ENCODE measurements at regions not wholly inside any gene's neighbourhood (a gene's known extent, or its start where the extent isn't known, plus 50 kb on each side); places are given as distances from the start of the nearest gene placed in this dataset.

GRCh38 chr1:67564193-67564592 is 120.8 kb upstream of the GADD45A start:
- TF ChIP-seq, protein P1, sequence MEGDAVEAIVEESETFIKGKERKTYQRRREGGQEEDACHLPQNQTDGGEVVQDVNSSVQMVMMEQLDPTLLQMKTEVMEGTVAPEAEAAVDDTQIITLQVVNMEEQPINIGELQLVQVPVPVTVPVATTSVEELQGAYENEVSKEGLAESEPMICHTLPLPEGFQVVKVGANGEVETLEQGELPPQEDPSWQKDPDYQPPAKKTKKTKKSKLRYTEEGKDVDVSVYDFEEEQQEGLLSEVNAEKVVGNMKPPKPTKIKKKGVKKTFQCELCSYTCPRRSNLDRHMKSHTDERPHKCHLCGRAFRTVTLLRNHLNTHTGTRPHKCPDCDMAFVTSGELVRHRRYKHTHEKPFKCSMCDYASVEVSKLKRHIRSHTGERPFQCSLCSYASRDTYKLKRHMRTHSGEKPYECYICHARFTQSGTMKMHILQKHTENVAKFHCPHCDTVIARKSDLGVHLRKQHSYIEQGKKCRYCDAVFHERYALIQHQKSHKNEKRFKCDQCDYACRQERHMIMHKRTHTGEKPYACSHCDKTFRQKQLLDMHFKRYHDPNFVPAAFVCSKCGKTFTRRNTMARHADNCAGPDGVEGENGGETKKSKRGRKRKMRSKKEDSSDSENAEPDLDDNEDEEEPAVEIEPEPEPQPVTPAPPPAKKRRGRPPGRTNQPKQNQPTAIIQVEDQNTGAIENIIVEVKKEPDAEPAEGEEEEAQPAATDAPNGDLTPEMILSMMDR (conservative IDR thresholded peaks at IDR 0.05; ENCODE audit: low read depth, low read length): no peak
- no peak overlapping the region for H3K4me3 ChIP-seq (IDR thresholded peaks at IDR 0.05; ENCODE audit: insufficient read depth, low read depth, low read length)
- H3K4me2 ChIP-seq: no peak overlapping the region
- H4K20me1 ChIP-seq (ENCODE audit: insufficient read depth): no peaks in the 10 kb centered on the region
- no peak overlapping the region for H3K9ac ChIP-seq
- peaks cover 11% of the 10 kb centered on the region for H3K4me1 ChIP-seq (ENCODE audit: low read depth, poor library complexity, severe bottlenecking)
- H3K79me2 ChIP-seq (ENCODE audit: insufficient read depth, low read depth): no peaks in the 10 kb centered on the region
- H3K27me3 ChIP-seq (ENCODE audit: insufficient read depth, low read depth): no peaks in the 10 kb centered on the region
- no peak overlapping the region for H2AFZ ChIP-seq (ENCODE audit: low read depth)
- no peak overlapping the region for H3K27ac ChIP-seq
- no peaks in the 10 kb centered on the region for H3K36me3 ChIP-seq (ENCODE audit: insufficient read depth)

DNA sequence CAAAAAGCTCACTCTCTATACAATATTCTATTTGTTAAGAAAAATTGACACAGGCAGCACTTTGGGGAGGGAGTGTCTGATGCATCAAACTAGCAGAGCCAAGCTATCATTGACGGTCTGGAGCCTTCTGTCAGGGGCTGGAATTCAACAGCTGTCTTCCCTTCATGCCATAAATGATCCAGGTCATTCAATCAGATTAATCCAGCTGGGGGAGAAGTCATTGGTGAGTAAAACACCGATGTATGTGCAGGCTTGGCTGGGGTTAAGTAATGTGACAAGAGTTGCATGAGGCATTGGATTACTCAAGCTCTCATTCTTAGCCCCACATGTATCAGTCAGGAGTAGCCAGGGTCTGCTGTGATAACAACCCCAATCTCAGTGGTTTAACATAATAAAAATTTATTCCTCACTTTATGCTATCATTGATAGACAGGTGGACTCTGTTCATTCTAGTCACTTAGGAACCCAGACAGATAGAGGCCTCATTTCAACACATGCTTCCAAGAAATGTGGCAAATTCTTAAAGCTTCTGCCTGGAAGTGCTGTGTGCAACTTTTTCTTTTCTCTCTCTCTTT is 118.1 kb upstream of the GADD45A start:
- Histone ChIP-seq H3K36me3 (ENCODE audit: insufficient read depth) (no peaks in the 10 kb centered on the region), H3K27me3 (ENCODE audit: insufficient read depth, low read depth) (no peaks in the 10 kb centered on the region), H2AFZ (ENCODE audit: low read depth) (no peak overlapping the region), H3K4me3 (IDR thresholded peaks at IDR 0.05; ENCODE audit: insufficient read depth, low read depth, low read length) (no peak overlapping the region), H3K79me2 (ENCODE audit: insufficient read depth, low read depth) (no peaks in the 10 kb centered on the region), H4K20me1 (ENCODE audit: insufficient read depth) (no peaks in the 10 kb centered on the region), H3K27ac (no peak overlapping the region), H3K4me1 (ENCODE audit: low read depth, poor library complexity, severe bottlenecking) (peaks cover 4% of the 10 kb centered on the region), H3K9ac (no peak overlapping the region), H3K4me2 (no peak overlapping the region)
- TF ChIP-seq, protein P1 (conservative IDR thresholded peaks at IDR 0.05; ENCODE audit: low read depth, low read length): no peak

DNA sequence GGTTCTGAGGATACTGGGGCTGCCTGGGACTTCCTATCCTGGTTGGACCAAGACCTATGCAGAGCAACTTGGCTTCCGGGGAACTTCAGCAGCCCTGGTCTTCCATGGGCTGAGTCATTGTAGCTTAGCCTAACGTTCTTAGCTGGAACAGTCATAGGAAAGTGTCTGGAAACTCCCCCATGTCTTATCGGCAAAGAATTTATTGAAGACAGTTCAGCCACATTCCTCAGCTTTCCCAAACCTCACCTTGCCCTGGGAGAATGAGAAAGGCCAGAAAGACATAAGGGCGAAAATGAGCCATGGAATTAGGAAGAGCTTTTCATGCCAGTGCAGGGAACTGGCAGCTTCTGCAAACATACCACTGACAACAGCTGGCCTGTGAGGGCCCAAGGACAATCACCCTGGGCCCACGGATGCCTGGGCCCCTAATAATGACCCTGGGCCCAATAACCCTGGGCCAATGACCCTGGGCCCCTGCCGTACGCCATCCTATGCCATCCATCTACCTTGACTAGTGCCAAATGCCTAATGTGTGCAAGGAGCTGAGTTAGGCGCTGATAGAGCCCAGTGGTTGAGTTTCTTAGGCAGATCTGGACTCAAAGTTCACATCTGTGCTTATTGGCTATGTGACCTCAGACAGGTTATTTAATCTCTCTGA is 114.4 kb upstream of the GADD45A start:
- no peaks in the 10 kb centered on the region for H3K36me3 ChIP-seq (ENCODE audit: insufficient read depth)
- H3K4me1 ChIP-seq (ENCODE audit: low read depth, poor library complexity, severe bottlenecking): no peaks in the 10 kb centered on the region
- H3K4me2 ChIP-seq: no peak overlapping the region
- H3K27me3 ChIP-seq (ENCODE audit: insufficient read depth, low read depth): no peaks in the 10 kb centered on the region
- TF ChIP-seq, protein P1 (conservative IDR thresholded peaks at IDR 0.05; ENCODE audit: low read depth, low read length): no peak
- no peak overlapping the region for H3K9ac ChIP-seq
- no peak overlapping the region for H3K27ac ChIP-seq
- H4K20me1 ChIP-seq (ENCODE audit: insufficient read depth): no peaks in the 10 kb centered on the region
- no peak overlapping the region for H2AFZ ChIP-seq (ENCODE audit: low read depth)
- H3K4me3 ChIP-seq (IDR thresholded peaks at IDR 0.05; ENCODE audit: insufficient read depth, low read depth, low read length): no peak overlapping the region
- no peaks in the 10 kb centered on the region for H3K79me2 ChIP-seq (ENCODE audit: insufficient read depth, low read depth)

GRCh38 chr1:67571406-67571805 is 113.6 kb upstream of the GADD45A start:
- Histone ChIP-seq H3K4me2 (no peak overlapping the region), H2AFZ (ENCODE audit: low read depth) (no peak overlapping the region), H3K36me3 (ENCODE audit: insufficient read depth) (no peaks in the 10 kb centered on the region), H3K27ac (no peak overlapping the region), H3K4me3 (IDR thresholded peaks at IDR 0.05; ENCODE audit: insufficient read depth, low read depth, low read length) (no peak overlapping the region), H4K20me1 (ENCODE audit: insufficient read depth) (no peaks in the 10 kb centered on the region), H3K27me3 (ENCODE audit: insufficient read depth, low read depth) (no peaks in the 10 kb centered on the region), H3K79me2 (ENCODE audit: insufficient read depth, low read depth) (no peaks in the 10 kb centered on the region), H3K9ac (no peak overlapping the region), H3K4me1 (ENCODE audit: low read depth, poor library complexity, severe bottlenecking) (no peaks in the 10 kb centered on the region)
- TF ChIP-seq, protein P1 (conservative IDR thresholded peaks at IDR 0.05; ENCODE audit: low read depth, low read length): no peak
